ENCODE measurements at regions not wholly inside any gene's neighbourhood (a gene's known extent, or its start where the extent isn't known, plus 50 kb on each side); places are given as distances from the start of the nearest gene placed in this dataset.

DNA sequence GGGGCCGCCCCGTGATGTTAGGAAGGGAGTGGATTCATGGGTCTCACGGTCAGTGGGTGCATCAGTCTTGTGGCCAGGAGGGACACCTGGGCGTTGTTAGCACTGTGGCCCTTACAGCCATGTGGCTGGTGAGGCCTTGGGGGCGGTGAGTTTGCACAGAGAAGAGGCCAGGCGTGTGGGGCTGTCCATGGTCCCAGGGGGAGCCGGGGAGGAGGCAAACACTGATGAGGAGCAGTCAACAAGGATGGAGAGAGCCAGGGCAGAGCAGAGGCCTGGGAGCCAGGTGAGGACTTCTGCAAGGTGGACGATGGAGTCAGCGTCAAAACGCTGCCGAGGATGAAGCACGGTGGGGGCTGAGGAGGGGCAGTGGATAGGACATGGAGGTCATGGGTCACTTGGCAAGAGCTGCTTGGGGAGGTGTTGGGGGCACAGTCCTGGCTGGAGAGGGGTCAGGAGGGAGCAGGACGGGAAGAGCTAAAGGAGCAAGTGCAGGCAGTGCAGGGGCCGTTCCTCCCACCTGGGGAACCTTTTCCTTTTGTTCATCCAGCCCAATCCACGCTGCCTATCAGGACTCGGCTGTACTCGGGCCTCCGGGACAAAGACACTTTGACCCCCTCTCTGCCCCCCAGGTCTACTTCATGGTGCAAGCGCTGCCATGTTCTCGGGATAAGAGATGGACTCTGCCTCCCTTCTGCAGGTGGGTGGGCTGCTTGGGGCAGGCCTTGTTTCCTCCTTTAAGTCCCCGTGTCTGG lies 801.1 kb downstream of the TBC1D22A start:
- DNase-seq (ENCODE audit: low spot score) = no peak
- FAIRE-seq = no peak

DNA sequence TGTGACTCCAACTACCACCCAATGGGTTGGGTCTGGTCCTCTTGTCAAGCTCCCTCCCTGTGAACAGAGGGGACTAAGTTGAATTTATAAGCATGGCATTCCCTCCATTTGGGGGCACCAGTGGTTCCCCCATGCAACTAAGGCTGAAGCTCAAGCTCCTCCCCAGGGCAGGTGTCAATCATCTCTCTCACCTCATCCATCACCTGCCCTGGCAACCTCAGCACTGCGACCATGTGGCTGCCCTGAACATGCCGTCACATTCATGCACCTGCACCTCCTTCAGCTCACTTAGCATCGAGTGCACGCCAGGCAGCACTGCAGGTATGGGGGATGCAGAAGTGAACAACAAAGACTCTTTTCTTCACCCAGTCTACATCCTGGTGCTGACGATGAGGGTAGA lies 799.3 kb downstream of the TBC1D22A start:
- DNase-seq (ENCODE audit: low spot score) = no peak
- FAIRE-seq = no peak

DNA sequence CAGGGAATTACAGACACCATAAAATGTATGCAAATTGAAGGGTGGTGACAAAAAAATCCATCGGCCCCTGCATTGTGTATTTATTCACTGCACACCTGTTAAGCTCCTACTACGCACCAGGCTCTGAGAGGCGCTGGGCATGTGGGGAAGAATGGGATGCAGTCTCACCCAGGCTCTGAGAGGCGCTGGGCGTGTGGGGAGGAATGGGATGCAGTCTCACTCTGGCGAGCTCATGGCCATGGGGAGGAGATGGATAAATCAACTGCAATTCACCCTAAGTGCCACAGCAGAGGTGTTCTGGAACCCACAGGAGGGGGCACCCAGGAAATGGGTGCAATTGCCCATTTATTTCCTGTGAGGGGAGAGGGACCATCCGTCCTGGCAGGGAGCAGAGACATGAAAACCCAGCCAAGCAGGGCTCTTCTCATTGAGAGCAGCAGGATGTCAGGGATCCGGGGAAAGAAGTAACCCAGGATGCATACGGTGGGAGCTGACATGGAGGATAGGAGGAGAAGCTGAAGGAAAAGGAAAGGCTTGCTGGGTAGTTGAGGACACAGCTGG lies 798.7 kb downstream of the TBC1D22A start:
- FAIRE-seq = no peak
- DNase-seq (ENCODE audit: low spot score) = no peak

DNA sequence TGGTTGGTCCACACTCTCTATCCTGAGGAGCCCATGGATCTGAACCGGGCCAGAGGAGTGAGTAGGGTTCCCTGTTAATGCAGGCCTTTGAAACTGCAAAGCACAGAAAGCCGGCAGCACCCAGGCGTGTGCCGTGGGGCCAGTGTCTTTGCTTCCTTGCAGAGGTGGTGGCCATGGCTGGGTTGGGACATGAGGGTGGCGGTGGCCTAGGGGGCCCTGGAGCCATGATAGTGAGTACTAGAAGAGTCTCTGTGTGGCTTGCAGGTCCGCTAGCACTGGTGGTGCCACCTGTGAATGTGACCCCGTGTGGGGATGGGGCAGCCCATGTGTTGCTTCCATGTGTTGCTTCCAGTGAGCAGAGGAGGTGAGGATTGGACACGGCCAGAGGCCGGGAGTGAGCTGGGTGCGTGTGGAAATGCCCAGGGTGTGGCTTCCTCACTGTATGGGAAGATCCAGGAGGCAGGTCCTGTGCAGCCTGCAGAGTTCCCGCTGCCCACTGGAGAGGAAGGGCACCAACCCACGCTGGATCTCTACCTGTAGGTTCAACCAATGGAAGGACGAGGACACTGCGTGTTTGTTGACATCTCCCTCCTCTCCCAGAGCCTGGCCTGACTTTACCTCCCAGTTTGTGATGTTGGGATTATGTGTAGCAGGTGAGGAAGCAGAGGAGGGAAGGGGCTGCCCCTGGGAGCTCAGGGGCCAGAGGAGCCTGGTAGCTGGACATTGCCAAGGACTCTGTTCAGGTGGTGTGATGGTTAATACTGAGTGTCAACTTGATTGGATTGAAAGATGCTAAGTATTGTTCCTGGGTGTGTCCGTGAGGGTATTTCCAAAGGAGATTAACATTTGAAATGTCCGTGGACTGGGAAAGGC lies 796.6 kb downstream of the TBC1D22A start:
- no peak for FAIRE-seq

GRCh38 chr22:47556473-47556872 lies 794.0 kb downstream of the TBC1D22A start:
- DNase-seq (ENCODE audit: low spot score) = no peak
- FAIRE-seq = no peak

More for the DNA sequence above, 796.6 kb downstream of the TBC1D22A start:
- no peak for DNase-seq (ENCODE audit: low spot score)

DNA sequence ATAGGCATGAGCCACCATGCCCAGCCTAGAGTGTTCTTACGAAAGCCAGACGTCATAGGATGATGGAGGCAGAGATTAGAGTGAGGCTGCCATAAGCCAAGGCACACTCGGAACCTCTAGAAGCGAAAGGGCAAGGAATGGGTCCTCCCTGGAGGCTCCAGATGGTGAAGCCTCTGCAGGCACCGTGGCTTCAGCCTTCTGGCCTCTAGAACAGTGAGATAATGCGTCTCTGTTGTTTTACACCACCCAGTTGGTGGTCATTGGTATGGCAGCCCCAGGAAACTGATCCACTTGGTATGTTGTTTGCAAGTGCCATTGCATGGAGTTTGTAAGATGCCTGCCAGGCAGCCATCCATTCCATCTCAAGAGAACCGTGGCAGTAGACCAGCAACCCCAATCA lies 791.0 kb downstream of the TBC1D22A start:
- no peak for FAIRE-seq
- DNase-seq (ENCODE audit: low spot score) = no peak

GRCh38 chr22:47552541-47553205 lies 790.2 kb downstream of the TBC1D22A start:
- FAIRE-seq (no peak), DNase-seq (ENCODE audit: low spot score) (no peak)

- FAIRE-seq = no peak
- no peak for DNase-seq (ENCODE audit: low spot score)
Measured at GRCh38 chr22:47552024-47552423, 789.6 kb downstream of the TBC1D22A start.

GRCh38 chr22:47551431-47551775 lies 789.0 kb downstream of the TBC1D22A start:
- no peak for FAIRE-seq
- no peak for DNase-seq (ENCODE audit: low spot score)

- DNase-seq (ENCODE audit: low spot score) (no peak), FAIRE-seq (no peak)
Measured at GRCh38 chr22:47550524-47551430, 788.3 kb downstream of the TBC1D22A start.

DNA sequence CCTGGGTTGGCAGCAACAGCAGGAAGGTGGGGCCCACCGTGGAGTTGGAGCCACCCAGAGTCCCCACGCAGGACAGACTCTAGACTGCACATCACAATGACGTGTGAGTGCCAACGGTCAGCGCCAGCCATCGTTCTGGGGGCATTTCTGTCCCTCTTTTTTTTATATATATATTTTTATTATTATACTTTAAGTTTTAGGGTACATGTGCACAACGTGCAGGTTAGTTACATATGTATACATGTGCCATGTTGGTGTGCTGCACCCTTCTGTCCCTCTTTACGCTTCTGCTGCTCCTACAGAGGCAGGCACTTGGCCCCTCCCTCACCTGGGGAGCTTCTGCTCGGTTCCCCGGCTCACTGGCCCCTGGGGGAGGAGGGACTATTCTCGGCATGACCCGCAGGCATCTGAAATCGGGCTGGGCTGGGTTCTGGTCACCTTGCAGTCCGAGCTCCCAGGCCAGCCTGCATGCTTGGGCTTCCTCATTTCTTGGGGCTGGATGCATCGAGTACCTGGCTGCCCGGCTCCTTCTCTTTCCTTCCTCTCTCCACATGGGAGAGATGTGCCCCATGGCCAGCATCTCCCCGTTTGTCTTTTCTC lies 787.4 kb downstream of the TBC1D22A start:
- FAIRE-seq = no peak
- no peak for DNase-seq (ENCODE audit: low spot score)

DNA sequence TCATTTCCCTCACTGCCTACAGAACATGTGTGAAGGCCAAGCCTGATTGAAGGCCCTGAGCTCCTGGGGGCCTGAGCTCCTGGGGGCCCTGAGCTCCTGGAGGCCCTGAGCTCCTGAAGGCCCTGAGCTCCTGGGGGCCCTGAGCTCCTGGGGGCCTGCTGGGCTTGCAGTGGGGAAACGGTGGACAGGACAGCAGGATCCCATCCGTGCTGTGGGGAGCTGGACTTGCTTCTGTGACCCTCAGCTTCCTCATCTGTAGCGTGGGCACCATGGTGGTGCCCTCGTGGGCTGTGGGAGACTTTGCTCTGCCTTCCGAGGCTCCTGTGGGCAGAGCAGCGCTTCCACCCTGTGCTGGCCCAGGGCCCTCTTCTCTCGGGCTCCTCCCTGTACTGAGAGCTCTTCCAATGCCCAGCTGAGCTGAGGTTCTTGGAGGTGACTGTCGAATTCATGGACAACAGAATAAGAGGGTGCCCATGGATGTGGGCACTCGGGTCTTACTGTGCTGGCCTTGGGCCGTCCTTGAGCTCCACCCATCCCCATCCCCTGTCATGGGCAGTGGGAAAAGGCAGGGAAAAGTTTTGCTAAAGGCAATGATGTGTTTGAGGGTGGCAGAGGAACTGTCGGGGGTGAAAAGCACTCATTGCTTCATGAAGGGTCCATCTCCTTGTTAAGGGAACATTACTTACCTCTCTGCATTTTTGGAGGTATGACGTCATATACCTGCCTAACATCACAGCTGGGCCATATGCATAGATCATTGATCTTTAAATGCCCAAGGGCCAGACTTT lies 786.7 kb downstream of the TBC1D22A start:
- DNase-seq (ENCODE audit: low spot score) = no peak
- no peak for FAIRE-seq

DNA sequence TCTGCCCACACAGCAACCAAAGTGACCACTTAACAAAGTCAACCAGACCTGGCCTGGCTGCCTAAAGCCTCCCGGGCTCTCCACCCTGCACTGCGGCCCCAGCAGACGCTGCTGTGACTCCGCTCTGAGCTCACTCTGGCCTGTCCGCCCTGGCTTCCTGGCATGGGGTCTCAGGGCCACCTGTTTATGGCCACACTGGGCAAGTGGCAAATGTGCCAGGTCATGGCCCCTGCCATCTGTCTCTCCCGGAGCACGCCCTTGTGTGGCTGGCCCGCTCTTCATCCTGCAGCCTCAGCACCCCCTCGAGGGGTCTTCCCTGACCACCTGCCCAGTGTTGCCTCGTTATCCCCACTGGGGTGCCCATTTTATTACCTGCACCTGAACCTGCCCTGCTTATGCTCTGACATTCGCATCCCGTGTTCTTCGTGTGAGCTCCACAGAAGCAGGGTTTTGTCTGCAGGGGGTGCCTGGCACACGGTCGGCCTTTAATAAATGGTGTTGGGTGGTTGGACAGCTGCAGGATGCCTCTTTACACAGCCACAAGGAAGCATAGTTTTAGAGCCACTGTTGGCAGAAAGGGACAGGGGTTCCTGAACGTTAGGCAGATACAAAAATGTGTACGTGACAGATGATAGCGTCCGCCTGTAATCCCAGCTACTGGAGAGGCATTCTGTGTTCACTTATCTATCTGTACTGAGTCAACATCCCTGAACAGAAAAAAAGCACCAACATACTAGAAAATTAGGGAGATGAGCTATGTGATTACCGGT lies 785.6 kb downstream of the TBC1D22A start:
- DNase-seq (ENCODE audit: low spot score) (no peak), FAIRE-seq (no peak)

- FAIRE-seq (no peak), DNase-seq (ENCODE audit: low spot score) (no peak)
Measured at GRCh38 chr22:47547239-47547661, 784.8 kb downstream of the TBC1D22A start.

DNA sequence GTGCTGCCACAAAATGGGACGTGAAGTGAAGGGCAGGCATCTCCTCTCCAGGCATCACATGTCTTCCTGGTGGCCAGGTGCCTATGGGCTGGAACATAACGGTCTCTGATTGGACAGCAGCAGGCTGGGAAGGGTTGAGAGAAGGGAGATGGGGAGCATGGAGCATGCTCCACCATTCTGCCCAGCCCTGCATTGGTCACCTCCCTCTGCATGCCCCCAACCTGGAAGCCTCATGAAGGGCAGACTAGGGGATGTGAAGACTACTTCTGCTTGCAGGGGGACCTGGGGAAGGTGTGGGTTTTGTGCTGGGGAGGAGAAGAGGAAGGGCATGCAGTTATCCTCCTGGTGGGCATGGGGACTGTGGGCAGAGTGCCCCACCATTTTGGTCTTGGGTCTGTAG lies 782.2 kb downstream of the TBC1D22A start:
- DNase-seq (ENCODE audit: low spot score) (no peak), FAIRE-seq (no peak)

GRCh38 chr22:47543447-47543846 lies 781.0 kb downstream of the TBC1D22A start:
- no peak for FAIRE-seq

GRCh38 chr22:47540011-47540410 lies 777.6 kb downstream of the TBC1D22A start:
- FAIRE-seq (no peak), DNase-seq (ENCODE audit: low spot score) (no peak)

More at GRCh38 chr22:47543447-47543846, 781.0 kb downstream of the TBC1D22A start:
- DNase-seq (ENCODE audit: low spot score) = no peak

GRCh38 chr22:47539374-47539773 lies 776.9 kb downstream of the TBC1D22A start:
- no peak for FAIRE-seq
- no peak for DNase-seq (ENCODE audit: low spot score)

GRCh38 chr22:47535681-47536080 lies 773.2 kb downstream of the TBC1D22A start:
- FAIRE-seq = no peak
- no peak for DNase-seq (ENCODE audit: low spot score)

Data from RCC 7860 (cell line).